T-cell (primary cell): ENCODE measurements at regions not wholly inside any gene's neighbourhood (a gene's known extent, or its start where the extent isn't known, plus 50 kb on each side); places are given as distances from the start of the nearest gene placed in this dataset.

Experiments used
- ATAC-seq, 4 experiments: fragments of 200-7000 bp in 3 of 4; fragments of 150-1000 bp in 1 of 4; cut with Tn5 transposase; replicated peaks in 1 of 4; 1 replicate in 3 of 4; 2 replicates in 1 of 4; pipeline ENCODE4 v1.10.0; 2021; ENCODE audit warnings: moderate library complexity in 3 of 4, mild to moderate bottlenecking in 2 of 4, moderate number of reproducible peaks in 1 of 4
- CTCF ChIA-PET, 2 donors: fragments of 300-600 bp; sonication (Branson Sonifier 250); formaldehyde crosslinking; loops; one replicate each; lab custom pipeline; 2022; ENCODE audit warnings: antibody characterized with exemption in 2 of 2; lab: Charles Lee
- POLR2A ChIA-PET, 2 donors: fragments of 300-600 bp; sonication (Branson Sonifier 250); formaldehyde crosslinking; loops; one replicate each; lab custom pipeline; 2022; ENCODE audit warnings: antibody characterized with exemption in 2 of 2; lab: Charles Lee
- DNase-seq, 35 experiments: peaks; one replicate each; pipeline versions ENCODE4 v3.0.0 to v3.0.0-alpha.2; 2013 to 2023
- H3K27ac ChIP-seq: one replicate; pipeline ENCODE4 v1.5.1; 2013; ENCODE audit warnings: low read length
- H3K27me3 ChIP-seq, 2 experiments: replicated peaks in 1 of 2; 1 replicate in 1 of 2; 2 replicates in 1 of 2; pipeline versions ENCODE4 v1.6.1 to v1.7.0; 2013; ENCODE audit warnings: low read length in 1 of 2, mixed read lengths in 1 of 2; ENCODE audit not compliant: control insufficient read depth in 2 of 2, insufficient read depth in 2 of 2; ENCODE audit errors: extremely low read depth in 1 of 2
- H3K36me3 ChIP-seq, 2 donors: 1 replicate in 1 of 2; 2 replicates in 1 of 2; pipeline versions ENCODE4 v1.6.1 to v1.7.0; 2013; ENCODE audit warnings: low read length in 1 of 2; ENCODE audit not compliant: control insufficient read depth in 2 of 2, insufficient read depth in 1 of 2; ENCODE audit errors: extremely low read depth in 1 of 2
- H3K4me1 ChIP-seq, 2 experiments: 1 replicate in 1 of 2; 2 replicates in 1 of 2; pipeline versions ENCODE4 v1.6.1 to v1.7.0; 2013; ENCODE audit warnings: low read length in 2 of 2, mixed read lengths in 1 of 2; ENCODE audit not compliant: insufficient read depth in 2 of 2, control insufficient read depth in 1 of 2; ENCODE audit errors: extremely low read depth in 1 of 2
- H3K4me3 ChIP-seq, 2 donors: 1 replicate in 1 of 2; 2 replicates in 1 of 2; pipeline versions ENCODE4 v1.5.1 to v1.7.0; 2013; ENCODE audit warnings: mild to moderate bottlenecking in 2 of 2, low read length in 1 of 2, moderate library complexity in 1 of 2; ENCODE audit not compliant: control insufficient read depth in 1 of 2; ENCODE audit errors: extremely low read depth in 1 of 2
- H3K9me3 ChIP-seq: 2 replicates; pipeline ENCODE4 v1.7.0; 2013
- H3K27ac Mint-ChIP-seq, 2 donors: one replicate each; pipeline ENCODE4 v1.8.0; 2020 to 2021; ENCODE audit warnings: mild to moderate bottlenecking in 2 of 2, mixed read lengths in 2 of 2
- H3K27me3 Mint-ChIP-seq, 2 donors: one replicate each; pipeline ENCODE4 v1.8.0; 2021 to 2022; ENCODE audit warnings: mixed read lengths in 2 of 2
- H3K36me3 Mint-ChIP-seq: one replicate; pipeline ENCODE4 v1.8.0; 2021; ENCODE audit warnings: mixed read lengths
- H3K4me1 Mint-ChIP-seq, 3 donors: one replicate each; pipeline ENCODE4 v1.8.0; 2020 to 2022; ENCODE audit warnings: mixed read lengths in 3 of 3, mild to moderate bottlenecking in 1 of 3
- H3K4me3 Mint-ChIP-seq, 3 donors: one replicate each; pipeline ENCODE4 v1.8.0; 2020 to 2022; ENCODE audit warnings: mild to moderate bottlenecking in 3 of 3, mixed read lengths in 3 of 3, moderate library complexity in 3 of 3
- H3K9me3 Mint-ChIP-seq, 3 donors: one replicate each; pipeline ENCODE4 v1.8.0; 2020 to 2022; ENCODE audit warnings: mixed read lengths in 3 of 3
- WGBS: methylation state at CpG from one replicate; pipeline ENCODE4 v1.1.5; 2013; ENCODE audit warnings: missing lambda C conversion rate; ENCODE audit not compliant: insufficient coverage; 5-methylcytosine and 5-hydroxymethylcytosine counted together

GRCh38 chr18:70457788-70458187 lies 168.9 kb downstream of the SOCS6 start:
- H3K4me3 Mint-ChIP-seq = no peak overlapping the region
- WGBS = 100% methylated on average over 2 of the region's 3 CpGs
- ChIA-PET POLR2A (no interaction called here), CTCF (no interaction called here)
- no peak overlapping the region for H3K27ac Mint-ChIP-seq
- no peaks in the 10 kb centered on the region for H3K4me1 Mint-ChIP-seq
- H3K36me3 Mint-ChIP-seq = no peaks in the 10 kb centered on the region
- H3K9me3 ChIP-seq = no peaks in the 10 kb centered on the region
- H3K27me3 Mint-ChIP-seq = peaks cover 5 to 19% of the 10 kb centered on the region in 2 donors
- H3K27ac ChIP-seq = no peak overlapping the region
- no peak overlapping the region for H3K4me3 ChIP-seq
- H3K27me3 ChIP-seq = peaks cover 0 to 6% of the 10 kb centered on the region in 2 experiments
- DNase-seq (no peak), ATAC-seq (no peak)
- no peaks in the 10 kb centered on the region for H3K9me3 Mint-ChIP-seq
- H3K4me1 ChIP-seq = no peaks in the 10 kb centered on the region
- H3K36me3 ChIP-seq = no peaks in the 10 kb centered on the region

- Histone ChIP-seq H3K4me1 (no peaks in the 10 kb centered on the region), H3K4me3 (no peak overlapping the region), H3K36me3 (no peaks in the 10 kb centered on the region), H3K27me3 (peaks cover 0 to 11% of the 10 kb centered on the region in 2 experiments), H3K27ac (no peak overlapping the region), H3K9me3 (no peaks in the 10 kb centered on the region)
- H3K4me3 Mint-ChIP-seq = no peak overlapping the region
- H3K36me3 Mint-ChIP-seq = no peaks in the 10 kb centered on the region
- POLR2A ChIA-PET = no interaction called here
- H3K4me1 Mint-ChIP-seq = no peaks in the 10 kb centered on the region
- H3K27ac Mint-ChIP-seq = no peak overlapping the region
- CTCF ChIA-PET = interaction anchor here in 1 of 2 donors (0.6 to 1.0 kb wide), 2 partner anchors 16 to 888 kb away, joined by 3 read pairs; no protein-coding TSS in a partner anchor
- H3K27me3 Mint-ChIP-seq = peaks cover 5 to 15% of the 10 kb centered on the region in 2 donors
- no peak for ATAC-seq
- WGBS = 75% methylated on average over 1 of the region's 3 CpGs
- H3K9me3 Mint-ChIP-seq = no peaks in the 10 kb centered on the region
- no peak for DNase-seq
Measured at GRCh38 chr18:70457223-70457622, 168.4 kb downstream of the SOCS6 start.

- ATAC-seq = no peak
Measured at GRCh38 chr18:70456376-70456775, 167.5 kb downstream of the SOCS6 start.

GRCh38 chr18:70455731-70456130 lies 166.9 kb downstream of the SOCS6 start:
- Histone ChIP-seq H3K27ac (no peak overlapping the region), H3K36me3 (no peaks in the 10 kb centered on the region), H3K4me1 (no peaks in the 10 kb centered on the region), H3K27me3 (peaks cover 0 to 5% of the 10 kb centered on the region in 2 experiments), H3K9me3 (no peaks in the 10 kb centered on the region), H3K4me3 (no peak overlapping the region)
- H3K27me3 Mint-ChIP-seq = peaks cover 6 to 11% of the 10 kb centered on the region in 2 donors
- no peaks in the 10 kb centered on the region for H3K9me3 Mint-ChIP-seq
- ChIA-PET CTCF (interaction anchor here (0.6 to 1.2 kb wide), 3 partner anchors 156 to 866 kb away, joined by 3 read pairs; no protein-coding TSS in a partner anchor), POLR2A (no interaction called here)
- 80% methylated on average over 1 of the region's 2 CpGs for WGBS
- no peak for ATAC-seq
- H3K36me3 Mint-ChIP-seq = no peaks in the 10 kb centered on the region
- no peak overlapping the region for H3K4me3 Mint-ChIP-seq
- no peak overlapping the region for H3K27ac Mint-ChIP-seq
- DNase-seq = no peak
- H3K4me1 Mint-ChIP-seq = no peaks in the 10 kb centered on the region

More at GRCh38 chr18:70456376-70456775, 167.5 kb downstream of the SOCS6 start:
- H3K27me3 Mint-ChIP-seq = peaks cover 7 to 8% of the 10 kb centered on the region in 2 donors
- no peaks in the 10 kb centered on the region for H3K9me3 Mint-ChIP-seq
- no peaks in the 10 kb centered on the region for H3K36me3 Mint-ChIP-seq
- DNase-seq = no peak
- H3K4me3 Mint-ChIP-seq = no peak overlapping the region
- no peak overlapping the region for H3K27ac Mint-ChIP-seq
- 83% methylated on average over 3 of the region's 6 CpGs for WGBS
- ChIA-PET CTCF (interaction anchor here in 1 of 2 donors (0.7 to 1.0 kb wide), 2 partner anchors 15 to 865 kb away, joined by 3 read pairs; no protein-coding TSS in a partner anchor), POLR2A (no interaction called here)
- no peak overlapping the region for H3K27ac ChIP-seq
- H3K4me1 Mint-ChIP-seq = no peaks in the 10 kb centered on the region
- H3K27me3 ChIP-seq = peaks cover 0 to 9% of the 10 kb centered on the region in 2 experiments
- H3K4me1 ChIP-seq = no peaks in the 10 kb centered on the region
- no peak overlapping the region for H3K4me3 ChIP-seq
- H3K9me3 ChIP-seq = no peaks in the 10 kb centered on the region
- H3K36me3 ChIP-seq = no peaks in the 10 kb centered on the region

- Mint-ChIP-seq H3K4me3 (no peak overlapping the region), H3K36me3 (no peaks in the 10 kb centered on the region), H3K27ac (no peak overlapping the region), H3K9me3 (no peaks in the 10 kb centered on the region), H3K4me1 (no peaks in the 10 kb centered on the region), H3K27me3 (peaks cover 4 to 11% of the 10 kb centered on the region in 2 donors)
- ChIA-PET CTCF (interaction anchor here (0.5 to 1.4 kb wide), 8 partner anchors 21 to 861 kb away, joined by 3 to 5 read pairs (median 3); no protein-coding TSS in a partner anchor), POLR2A (no interaction called here)
- WGBS = no CpG with 5 or more reads among the region's 5 CpGs
- H3K9me3 ChIP-seq = no peaks in the 10 kb centered on the region
- peaks cover 0 to 5% of the 10 kb centered on the region in 2 experiments for H3K27me3 ChIP-seq
- H3K4me1 ChIP-seq = no peaks in the 10 kb centered on the region
- peak in 9 of 35 experiments; percentile 3 to 62 (median 17) for DNase-seq
- ATAC-seq = peak in 1 of 4 experiments; percentile 42
- H3K27ac ChIP-seq = no peak overlapping the region
- no peaks in the 10 kb centered on the region for H3K36me3 ChIP-seq
- no peak overlapping the region for H3K4me3 ChIP-seq
Measured at GRCh38 chr18:70454704-70455322, 166.0 kb downstream of the SOCS6 start.

GRCh38 chr18:70453058-70453775 lies 164.4 kb downstream of the SOCS6 start:
- peaks cover 0 to 5% of the 10 kb centered on the region in 2 experiments for H3K27me3 ChIP-seq
- ATAC-seq (no peak), DNase-seq (no peak)
- H3K4me1 ChIP-seq = no peaks in the 10 kb centered on the region
- CTCF ChIA-PET = interaction anchor here in 1 of 2 donors (0.6 to 0.9 kb wide), 2 partner anchors 38 to 58 kb away, joined by 3 read pairs; no protein-coding TSS in a partner anchor
- no peaks in the 10 kb centered on the region for H3K9me3 Mint-ChIP-seq
- no peak overlapping the region for H3K27ac Mint-ChIP-seq
- no peak overlapping the region for H3K27ac ChIP-seq
- POLR2A ChIA-PET = no interaction called here
- H3K4me1 Mint-ChIP-seq = no peaks in the 10 kb centered on the region
- H3K4me3 Mint-ChIP-seq = no peak overlapping the region
- H3K9me3 ChIP-seq = no peaks in the 10 kb centered on the region
- peaks cover 1 to 6% of the 10 kb centered on the region in 2 donors for H3K27me3 Mint-ChIP-seq
- no peaks in the 10 kb centered on the region for H3K36me3 ChIP-seq
- no peak overlapping the region for H3K4me3 ChIP-seq
- H3K36me3 Mint-ChIP-seq = no peaks in the 10 kb centered on the region
- 71% methylated on average over 5 of the region's 12 CpGs for WGBS
